ENCODE measurements at regions not wholly inside any gene's neighbourhood (a gene's known extent, or its start where the extent isn't known, plus 50 kb on each side); places are given as distances from the start of the nearest gene placed in this dataset.
"Not testable (repeated sequence)": the region's sequence is repeated elsewhere in the genome, so short reads cannot be mapped to it uniquely, and the experiment has no call there.

DNA sequence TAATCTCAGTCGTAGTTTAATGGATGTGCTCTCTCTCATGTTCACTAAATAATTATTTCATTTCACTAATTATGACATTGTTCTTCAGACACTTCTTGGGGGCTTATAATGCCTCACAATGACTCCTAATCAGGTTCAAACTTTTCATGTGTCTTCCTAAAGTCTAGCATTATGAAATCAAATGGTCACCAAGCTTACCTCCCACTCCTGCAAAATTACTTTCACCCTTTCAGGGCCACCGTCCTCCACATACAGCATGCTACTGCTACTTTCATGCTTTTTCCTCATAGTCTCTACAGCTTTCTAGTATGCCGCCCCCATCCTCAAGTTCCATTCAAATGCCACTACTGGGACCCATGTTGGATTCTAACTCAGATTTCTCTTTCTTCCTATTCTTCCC lies 59.8 kb upstream of the C1orf53 start:
- Mint-ChIP-seq H3K4me1 (peaks cover 3% of the 10 kb centered on the region), H3K4me3 (no peak overlapping the region), H3K27me3 (ENCODE audit: low read depth) (no peaks in the 10 kb centered on the region)

DNA sequence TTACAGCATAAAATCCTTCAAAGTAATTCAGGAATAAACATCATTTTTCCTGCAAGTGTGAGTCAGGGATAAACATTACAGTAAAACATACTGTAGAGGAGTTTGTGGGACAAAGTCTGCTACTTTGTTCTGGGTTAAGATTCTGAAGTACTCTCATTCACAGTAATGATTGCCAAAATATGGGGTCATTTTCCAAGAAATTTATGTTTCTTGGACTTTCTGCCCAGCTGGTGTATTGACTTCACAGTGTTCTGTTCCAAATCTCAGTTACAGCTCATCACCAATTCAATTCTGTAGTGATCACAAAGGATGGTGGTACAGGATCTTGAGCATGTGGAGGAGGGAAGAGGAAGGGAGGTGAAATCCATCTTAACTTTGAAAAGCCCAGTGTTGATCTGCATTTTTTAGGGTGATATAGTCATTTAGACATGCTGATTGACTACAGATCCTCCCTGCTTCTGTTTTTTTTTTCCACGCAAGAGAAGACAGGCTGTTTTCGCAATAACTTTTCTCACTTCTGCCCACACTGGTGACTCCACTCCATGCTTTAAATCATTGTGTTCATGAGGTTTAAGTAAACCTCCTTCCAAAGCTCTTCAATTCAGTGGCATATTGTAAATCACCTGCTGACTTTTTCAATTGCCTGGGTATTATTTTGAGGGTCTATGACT lies 60.4 kb upstream of the C1orf53 start:
- Mint-ChIP-seq H3K4me3 (no peak overlapping the region), H3K27me3 (ENCODE audit: low read depth) (no peaks in the 10 kb centered on the region), H3K36me3 (ENCODE audit: low read depth) (no peaks in the 10 kb centered on the region), H3K27ac (ENCODE audit: unreplicated experiment) (no peak overlapping the region), H3K9me3 (no peaks in the 10 kb centered on the region), H3K4me1 (peaks cover 3% of the 10 kb centered on the region)
- TF ChIP-seq, protein P1, sequence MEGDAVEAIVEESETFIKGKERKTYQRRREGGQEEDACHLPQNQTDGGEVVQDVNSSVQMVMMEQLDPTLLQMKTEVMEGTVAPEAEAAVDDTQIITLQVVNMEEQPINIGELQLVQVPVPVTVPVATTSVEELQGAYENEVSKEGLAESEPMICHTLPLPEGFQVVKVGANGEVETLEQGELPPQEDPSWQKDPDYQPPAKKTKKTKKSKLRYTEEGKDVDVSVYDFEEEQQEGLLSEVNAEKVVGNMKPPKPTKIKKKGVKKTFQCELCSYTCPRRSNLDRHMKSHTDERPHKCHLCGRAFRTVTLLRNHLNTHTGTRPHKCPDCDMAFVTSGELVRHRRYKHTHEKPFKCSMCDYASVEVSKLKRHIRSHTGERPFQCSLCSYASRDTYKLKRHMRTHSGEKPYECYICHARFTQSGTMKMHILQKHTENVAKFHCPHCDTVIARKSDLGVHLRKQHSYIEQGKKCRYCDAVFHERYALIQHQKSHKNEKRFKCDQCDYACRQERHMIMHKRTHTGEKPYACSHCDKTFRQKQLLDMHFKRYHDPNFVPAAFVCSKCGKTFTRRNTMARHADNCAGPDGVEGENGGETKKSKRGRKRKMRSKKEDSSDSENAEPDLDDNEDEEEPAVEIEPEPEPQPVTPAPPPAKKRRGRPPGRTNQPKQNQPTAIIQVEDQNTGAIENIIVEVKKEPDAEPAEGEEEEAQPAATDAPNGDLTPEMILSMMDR (conservative IDR thresholded peaks at IDR 0.05) = no peak
- DNase-seq (ENCODE audit: low read depth, low spot score) = no peak

More for the DNA sequence above, 59.8 kb upstream of the C1orf53 start:
- Mint-ChIP-seq H3K9me3 (no peaks in the 10 kb centered on the region), H3K36me3 (ENCODE audit: low read depth) (no peaks in the 10 kb centered on the region), H3K27ac (ENCODE audit: unreplicated experiment) (no peak overlapping the region)
- TF ChIP-seq, protein P1 (conservative IDR thresholded peaks at IDR 0.05) = no peak
- no peak for DNase-seq (ENCODE audit: low read depth, low spot score)

DNA sequence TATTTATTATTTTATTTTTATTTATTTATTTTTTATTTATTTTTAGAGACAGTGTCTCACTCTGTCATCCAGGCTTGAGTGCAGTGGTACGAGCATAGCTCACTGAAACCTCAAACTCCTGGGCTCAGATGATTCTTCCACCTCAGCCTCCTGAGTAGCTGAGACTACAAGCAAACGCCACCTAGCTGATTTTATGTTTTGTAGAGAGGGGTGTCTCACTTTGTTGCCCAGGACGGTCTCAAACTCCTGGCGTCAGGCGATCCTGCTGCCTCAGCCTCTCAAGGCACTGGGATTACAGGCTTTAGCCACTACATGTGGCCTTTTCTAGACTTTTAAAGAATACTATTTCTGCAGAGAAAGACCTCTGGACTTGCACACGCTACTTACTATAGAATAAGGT lies 61.3 kb upstream of the C1orf53 start:
- Mint-ChIP-seq H3K27me3 (ENCODE audit: low read depth) (no peaks in the 10 kb centered on the region), H3K36me3 (ENCODE audit: low read depth) (no peaks in the 10 kb centered on the region), H3K27ac (ENCODE audit: unreplicated experiment) (no peak overlapping the region), H3K4me3 (no peak overlapping the region), H3K9me3 (no peaks in the 10 kb centered on the region), H3K4me1 (peaks cover 3% of the 10 kb centered on the region)
- TF ChIP-seq, protein P1 (conservative IDR thresholded peaks at IDR 0.05) = no peak
- DNase-seq (ENCODE audit: low read depth, low spot score) = no peak

DNA sequence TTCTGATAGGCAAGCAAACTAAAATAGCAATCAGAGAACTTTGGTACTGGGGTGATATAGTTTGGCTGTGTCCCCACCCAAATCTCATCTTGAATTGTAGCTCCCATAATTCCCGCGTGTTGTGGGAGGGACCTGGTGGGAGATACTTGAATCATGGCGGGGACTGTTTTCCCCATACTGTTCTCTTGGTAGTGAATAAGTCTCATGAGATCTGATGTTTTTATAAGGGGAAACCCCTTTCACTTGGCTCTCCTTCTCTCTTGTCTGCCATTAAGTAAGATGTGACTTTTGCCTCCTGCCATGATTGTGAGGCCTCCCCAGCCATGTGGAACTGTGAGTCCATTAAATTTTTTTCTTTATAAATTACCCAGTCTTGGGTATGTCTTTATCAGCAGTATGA lies 62.6 kb upstream of the C1orf53 start:
- not testable (repeated sequence) for H3K36me3 Mint-ChIP-seq (ENCODE audit: low read depth); H3K27ac Mint-ChIP-seq (ENCODE audit: unreplicated experiment); H3K4me3 Mint-ChIP-seq; DNase-seq (ENCODE audit: low read depth, low spot score); H3K9me3 Mint-ChIP-seq; H3K4me1 Mint-ChIP-seq; H3K27me3 Mint-ChIP-seq (ENCODE audit: low read depth)

DNA sequence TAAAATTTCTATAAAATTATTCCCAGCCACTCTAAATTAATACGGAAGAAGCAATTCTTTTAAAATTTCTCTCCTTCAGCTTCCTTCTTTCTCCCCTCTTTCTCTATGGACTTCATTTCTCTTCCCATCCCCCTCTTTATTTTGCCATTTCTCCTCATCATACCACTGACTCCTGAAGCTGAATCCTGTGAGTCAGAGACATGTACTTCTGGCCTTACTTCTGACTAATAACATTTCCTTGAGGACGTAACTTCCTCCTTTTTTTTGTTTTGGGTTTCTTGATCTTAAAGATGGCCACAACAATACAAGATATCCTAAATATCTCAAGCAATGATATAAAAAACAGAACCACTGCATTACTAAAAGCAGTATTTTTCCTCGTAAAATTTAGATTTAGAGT lies 63.6 kb upstream of the DENND1B start:
- Mint-ChIP-seq H3K27ac (ENCODE audit: unreplicated experiment) (no peak overlapping the region), H3K9me3 (peaks cover 3% of the 10 kb centered on the region), H3K4me1 (no peaks in the 10 kb centered on the region), H3K36me3 (ENCODE audit: low read depth) (no peaks in the 10 kb centered on the region), H3K4me3 (no peak overlapping the region), H3K27me3 (ENCODE audit: low read depth) (no peaks in the 10 kb centered on the region)
- DNase-seq (ENCODE audit: low read depth, low spot score) = no peak
- TF ChIP-seq, protein P1 (conservative IDR thresholded peaks at IDR 0.05) = no peak

DNA sequence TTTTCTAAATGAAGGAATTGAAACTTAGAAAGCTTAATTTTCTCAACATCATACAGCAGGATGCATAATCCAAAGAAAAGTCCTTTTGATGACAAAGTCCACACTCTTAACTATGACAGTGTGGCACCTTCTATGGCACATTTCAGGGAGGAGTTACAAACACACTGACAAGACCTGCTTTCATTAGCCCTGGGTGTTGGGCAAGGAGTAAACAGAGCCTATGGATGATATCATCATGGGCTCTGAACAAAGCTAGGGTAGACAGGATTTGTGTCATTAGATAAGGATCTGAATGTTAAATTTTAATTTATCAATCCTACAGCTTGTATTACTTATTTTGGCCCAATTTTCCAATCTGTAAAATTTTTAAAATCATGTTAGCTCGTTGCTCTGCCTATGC lies 62.6 kb upstream of the DENND1B start:
- no peaks in the 10 kb centered on the region for H3K36me3 Mint-ChIP-seq (ENCODE audit: low read depth)
- no peak overlapping the region for H3K27ac Mint-ChIP-seq (ENCODE audit: unreplicated experiment)
- no peaks in the 10 kb centered on the region for H3K27me3 Mint-ChIP-seq (ENCODE audit: low read depth)
- no peak for DNase-seq (ENCODE audit: low read depth, low spot score)
- H3K9me3 Mint-ChIP-seq = peaks cover 3% of the 10 kb centered on the region
- H3K4me1 Mint-ChIP-seq = no peaks in the 10 kb centered on the region
- TF ChIP-seq, protein P1 (conservative IDR thresholded peaks at IDR 0.05) = no peak
- no peak overlapping the region for H3K4me3 Mint-ChIP-seq

DNA sequence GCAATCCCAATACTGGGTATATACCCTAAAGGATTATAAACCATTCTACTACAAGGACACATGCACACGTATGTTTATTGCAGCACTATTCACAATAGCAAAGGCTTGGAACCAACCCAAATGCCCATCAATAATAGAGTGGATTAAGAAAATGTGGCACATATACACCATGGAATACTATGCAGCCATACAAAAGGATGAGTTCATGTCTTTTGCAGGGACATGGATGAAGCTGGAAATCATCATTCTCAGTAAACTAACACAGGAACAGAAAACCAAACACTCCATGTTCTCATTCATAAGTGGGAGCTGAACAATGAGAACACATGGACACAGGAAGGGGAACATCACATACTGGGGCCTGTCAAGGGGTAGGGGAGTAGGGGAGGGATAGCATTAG lies 61.1 kb upstream of the DENND1B start:
- H3K36me3 Mint-ChIP-seq (ENCODE audit: low read depth); H3K9me3 Mint-ChIP-seq; DNase-seq (ENCODE audit: low read depth, low spot score); H3K27ac Mint-ChIP-seq (ENCODE audit: unreplicated experiment); H3K27me3 Mint-ChIP-seq (ENCODE audit: low read depth); H3K4me1 Mint-ChIP-seq; H3K4me3 Mint-ChIP-seq: not testable (repeated sequence)

DNA sequence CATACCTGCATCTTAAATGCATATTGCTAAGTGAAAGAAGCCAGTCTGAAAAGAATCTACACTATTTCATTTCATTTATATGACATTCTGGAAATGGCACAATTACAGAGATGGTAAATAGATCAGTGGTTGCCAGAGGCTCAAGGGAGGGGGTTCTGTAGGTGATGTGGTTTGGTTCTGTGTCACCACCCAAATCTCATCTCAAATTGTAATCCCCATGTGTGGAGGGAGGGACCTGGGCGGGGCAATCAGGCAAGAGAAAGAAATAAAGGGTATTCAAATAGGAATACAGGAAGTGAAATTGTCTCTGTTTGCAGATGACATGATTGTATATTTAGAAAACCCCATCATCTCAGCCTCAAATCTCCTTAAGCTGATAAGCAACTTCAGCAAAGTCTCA lies 53.7 kb upstream of the DENND1B start:
- not testable (repeated sequence) for H3K36me3 Mint-ChIP-seq (ENCODE audit: low read depth); H3K27me3 Mint-ChIP-seq (ENCODE audit: low read depth); H3K27ac Mint-ChIP-seq (ENCODE audit: unreplicated experiment); H3K4me1 Mint-ChIP-seq; H3K4me3 Mint-ChIP-seq; H3K9me3 Mint-ChIP-seq; DNase-seq (ENCODE audit: low read depth, low spot score)

Measured in neural crest cell (in vitro differentiated cells).